ENCODE measurements at regions not wholly inside any gene's neighbourhood (a gene's known extent, or its start where the extent isn't known, plus 50 kb on each side); places are given as distances from the start of the nearest gene placed in this dataset.
"Not testable (repeated sequence)": the region's sequence is repeated elsewhere in the genome, so short reads cannot be mapped to it uniquely, and the experiment has no call there.

DNA sequence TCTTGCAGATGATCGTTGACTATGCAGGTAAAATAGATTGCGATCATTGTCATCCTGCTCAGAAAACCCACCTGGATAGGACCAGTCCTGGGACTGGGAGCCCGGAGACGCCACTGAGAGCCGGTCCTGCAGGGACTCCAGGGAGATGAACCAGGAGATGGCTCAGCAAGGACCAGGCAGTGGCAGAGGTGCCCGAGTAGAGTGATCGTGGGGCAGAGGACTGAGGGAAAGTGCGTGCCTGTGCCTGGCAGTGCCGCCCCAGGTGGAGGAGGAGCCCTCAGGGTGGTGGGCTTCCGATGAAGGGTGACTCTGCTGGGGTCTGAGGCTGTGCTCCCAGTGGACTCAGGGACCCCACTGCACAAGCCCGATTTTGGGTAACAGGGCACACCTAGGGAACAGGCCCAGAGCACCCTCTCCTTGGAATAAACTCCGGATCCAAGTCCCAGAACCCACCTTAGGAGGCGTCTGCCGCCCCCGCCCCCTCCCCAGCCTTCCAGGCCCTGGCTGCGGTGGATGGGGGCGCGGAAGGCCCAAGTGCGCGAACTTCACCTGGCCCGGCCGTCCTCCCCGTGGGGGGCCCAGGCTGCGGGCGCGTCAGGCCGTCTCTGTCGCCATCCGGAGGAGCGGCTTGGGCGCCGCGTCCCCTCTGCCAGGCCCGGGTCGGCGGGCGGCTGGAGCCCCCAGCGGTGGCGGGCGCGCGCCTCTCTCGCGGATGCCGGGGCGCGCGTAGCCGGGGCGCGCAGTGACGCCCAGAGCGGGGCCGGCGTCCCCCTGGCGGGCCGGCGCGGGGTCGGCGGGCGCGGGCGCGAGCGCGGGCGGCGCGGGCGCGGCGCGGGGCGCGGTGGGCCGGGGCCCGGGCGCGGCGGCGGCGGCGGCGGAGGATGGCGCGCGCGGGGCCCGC lies 1338.8 kb downstream of the BRD1 start:
- DNase-seq (ENCODE audit: low read depth in 3 of 3) = no peak

DNA sequence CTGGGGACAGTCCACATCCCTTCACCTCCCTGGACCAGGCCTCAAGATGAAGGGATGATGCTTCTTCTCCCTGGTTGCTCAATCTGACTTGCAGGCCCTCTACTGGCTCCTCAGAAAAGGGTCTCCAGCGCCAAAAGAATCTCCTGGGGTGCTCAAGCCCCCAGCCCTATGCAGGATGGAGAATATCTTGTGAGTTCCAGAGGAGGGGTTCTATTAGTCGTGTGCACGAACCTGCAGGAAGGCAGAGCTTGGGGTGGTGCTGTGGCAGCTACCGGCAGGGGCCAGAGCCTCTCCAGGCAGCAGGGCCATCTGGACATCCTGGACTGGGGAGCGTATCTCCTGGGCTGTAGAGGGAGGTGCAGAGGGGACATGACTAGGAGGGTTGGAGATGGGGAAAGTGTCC lies 1339.5 kb downstream of the BRD1 start:
- no peak for DNase-seq (ENCODE audit: low read depth in 3 of 3)

DNA sequence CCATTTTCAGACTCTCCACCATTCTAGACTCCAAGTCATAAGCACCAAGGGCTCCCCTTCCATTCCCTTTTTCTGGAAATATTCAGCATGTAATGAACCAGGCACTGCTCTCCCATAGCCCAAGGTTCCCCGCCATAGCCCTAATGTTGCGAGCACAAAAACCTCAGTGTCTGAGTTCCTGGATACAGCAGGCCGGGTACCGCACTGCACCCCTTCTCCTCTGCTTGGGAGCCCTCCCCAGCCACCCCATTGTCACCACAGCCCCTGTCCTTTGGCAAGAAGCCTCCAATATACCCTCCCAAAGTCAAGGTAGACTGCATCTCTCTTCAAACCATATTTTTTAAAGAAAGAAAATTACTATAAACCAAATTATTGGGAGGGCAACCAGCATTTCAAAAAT lies 1341.1 kb downstream of the BRD1 start:
- DNase-seq (ENCODE audit: low read depth in 3 of 3) = no peak

DNA sequence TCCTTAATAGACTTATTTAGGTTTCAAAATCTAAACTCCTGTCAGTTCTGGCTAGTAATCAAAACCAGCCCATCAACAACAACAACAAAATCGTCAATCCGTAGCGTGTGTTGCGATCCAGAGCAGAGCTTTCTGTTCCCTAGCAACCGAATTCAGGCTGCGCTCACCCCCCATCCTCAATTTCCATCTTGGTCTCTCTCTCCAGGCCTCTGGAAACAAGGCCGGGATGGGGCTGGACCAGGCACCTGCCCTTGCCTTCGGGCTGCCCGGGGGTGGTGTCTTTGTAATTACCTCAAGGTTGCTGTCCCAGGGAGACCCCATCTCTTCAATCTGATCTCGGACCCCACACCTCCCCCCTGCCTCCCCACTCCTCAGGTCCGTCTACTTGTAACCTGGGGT lies 1341.5 kb downstream of the BRD1 start:
- DNase-seq (ENCODE audit: low read depth in 3 of 3) = no peak

DNA sequence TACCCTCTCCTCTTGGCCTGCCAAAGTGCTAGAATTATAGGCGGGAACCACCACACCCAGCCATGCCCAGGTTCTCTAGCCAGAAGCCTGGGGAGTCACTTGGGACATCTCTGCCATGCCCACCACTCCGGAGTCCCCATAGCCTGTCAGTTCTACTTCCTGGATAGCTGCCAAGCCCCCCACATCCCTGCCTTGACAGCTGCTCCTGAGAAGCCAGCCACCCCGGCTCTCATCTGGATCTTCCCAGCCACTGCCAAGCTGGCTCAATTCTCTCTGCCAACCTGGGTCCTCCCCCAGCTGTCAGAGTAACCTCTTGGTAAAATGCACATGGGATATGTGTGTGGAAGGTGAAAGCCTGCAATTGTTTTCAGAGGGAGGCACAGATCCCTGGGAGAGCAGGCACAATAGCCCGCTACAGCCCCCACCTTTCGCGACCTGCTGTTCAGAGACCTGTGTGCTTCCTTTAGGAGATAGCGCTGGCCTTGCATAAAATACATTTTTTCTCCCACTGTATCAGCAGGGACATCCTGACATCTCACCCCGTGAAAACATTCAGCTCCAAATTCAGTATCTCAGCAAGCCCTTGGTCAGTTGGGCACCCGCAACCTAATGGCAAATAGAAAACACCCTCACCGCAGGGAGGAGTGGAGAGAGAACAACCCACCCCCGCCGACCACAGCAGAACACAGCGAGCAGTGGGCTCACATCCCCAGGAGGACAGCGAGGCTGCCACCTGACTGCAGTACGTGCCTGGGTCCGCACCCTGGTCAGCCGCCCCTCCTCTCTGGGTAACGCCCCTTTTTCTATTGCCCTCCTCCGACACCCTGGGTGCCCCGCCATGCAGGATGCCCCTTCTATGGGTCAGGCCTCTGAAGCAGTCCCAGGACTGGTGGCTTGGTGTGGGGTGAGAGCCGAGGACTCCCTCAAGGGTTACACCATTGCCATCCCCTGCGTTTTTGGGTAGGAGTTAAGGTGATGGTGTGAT lies 1342.2 kb downstream of the BRD1 start:
- no peak for DNase-seq (ENCODE audit: low read depth in 3 of 3)

DNA sequence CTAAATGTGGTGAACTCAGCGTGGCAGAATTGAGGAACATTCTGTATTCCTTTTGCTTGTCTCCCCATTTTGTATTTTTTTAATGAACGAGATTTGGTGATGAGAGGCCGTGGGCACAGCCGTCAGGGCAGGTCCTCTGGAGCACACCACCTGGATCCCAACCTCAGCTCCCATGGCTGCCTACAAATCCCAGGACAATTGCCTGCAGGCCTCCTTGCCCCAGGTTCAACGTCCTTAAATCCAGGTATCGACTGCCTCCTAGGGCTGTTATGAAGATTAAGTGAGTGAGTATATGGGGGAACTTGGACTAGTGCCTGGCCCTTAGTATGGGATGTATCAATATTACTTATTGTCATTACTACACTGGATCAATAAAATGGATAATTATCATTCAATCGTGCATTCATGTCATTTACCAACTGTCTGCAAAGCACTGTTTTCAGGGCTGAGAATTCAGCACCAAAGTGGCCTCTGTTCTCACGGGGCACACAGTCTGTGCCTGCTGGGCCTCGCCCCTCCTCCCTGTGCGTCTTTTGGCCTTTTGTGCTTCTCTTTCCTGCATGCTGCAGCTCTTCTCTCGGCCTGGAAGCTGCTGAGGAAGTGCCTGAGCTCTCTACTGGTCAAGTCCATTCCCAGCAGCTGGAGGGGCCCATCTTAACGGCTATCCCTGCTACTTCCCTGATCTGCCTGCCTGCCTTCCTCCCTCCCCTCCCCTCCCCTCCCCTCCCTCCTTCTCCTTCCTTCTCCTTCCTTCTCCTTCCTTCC lies 1343.7 kb downstream of the BRD1 start:
- no peak for DNase-seq (ENCODE audit: low read depth in 3 of 3)

DNA sequence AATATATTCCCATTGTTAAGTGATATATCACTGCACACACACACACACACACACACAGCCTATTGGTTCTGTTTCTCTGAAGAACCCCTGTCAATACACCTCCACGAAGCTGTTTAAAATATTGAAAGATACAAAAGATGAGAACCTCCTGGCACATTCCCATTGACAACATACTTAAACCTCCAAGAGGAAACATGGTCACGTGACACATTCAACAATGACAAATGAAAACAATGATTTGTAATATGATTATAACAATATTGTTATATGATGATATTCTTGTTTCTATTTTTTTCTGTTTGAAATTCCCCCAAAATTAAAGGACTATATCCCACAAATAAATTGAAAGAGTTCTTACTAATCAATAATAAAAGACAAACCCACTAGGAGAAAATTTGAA lies 1344.9 kb downstream of the BRD1 start:
- no peak for DNase-seq (ENCODE audit: low read depth in 3 of 3)

DNA sequence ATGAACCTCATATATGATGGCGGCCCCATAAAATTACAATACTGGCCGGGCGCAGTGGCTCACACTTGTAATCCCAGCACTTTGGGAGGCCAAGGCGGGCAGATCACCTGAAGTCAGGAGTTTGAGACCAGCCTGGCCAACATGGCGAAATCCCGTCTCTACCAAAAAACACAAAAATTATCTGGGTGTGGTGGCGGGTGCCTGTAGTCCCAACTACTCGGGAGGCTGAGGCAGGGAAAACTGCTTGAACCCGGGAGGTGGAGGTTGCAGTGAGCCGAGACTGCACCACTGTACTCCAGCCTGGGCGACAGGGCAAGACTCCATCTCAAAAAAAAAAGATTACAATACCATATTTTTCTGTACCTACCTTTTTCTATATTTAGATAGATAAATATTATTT lies 1345.5 kb downstream of the BRD1 start:
- DNase-seq (ENCODE audit: low read depth in 3 of 3) = not testable (repeated sequence)

DNA sequence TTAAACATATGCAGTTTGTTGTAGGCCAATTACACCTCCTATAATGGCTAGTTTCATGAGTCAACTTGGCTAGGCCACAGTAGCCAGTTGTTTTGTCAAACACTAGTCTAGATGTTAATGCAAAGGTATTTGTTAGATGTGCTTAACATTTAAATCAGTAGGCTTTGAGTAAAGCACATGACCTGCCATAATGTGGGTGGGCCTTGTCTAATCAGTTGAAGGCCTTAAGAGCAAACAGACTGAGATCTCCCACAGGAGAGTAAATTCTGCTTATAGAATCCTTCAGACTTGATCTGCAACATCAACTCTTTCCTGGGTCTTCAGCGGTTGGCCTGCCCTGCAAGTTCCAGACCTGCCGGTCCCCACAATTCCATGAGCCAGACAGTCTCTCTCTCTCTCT lies 1345.9 kb downstream of the BRD1 start:
- DNase-seq (ENCODE audit: low read depth in 3 of 3) = no peak

DNA sequence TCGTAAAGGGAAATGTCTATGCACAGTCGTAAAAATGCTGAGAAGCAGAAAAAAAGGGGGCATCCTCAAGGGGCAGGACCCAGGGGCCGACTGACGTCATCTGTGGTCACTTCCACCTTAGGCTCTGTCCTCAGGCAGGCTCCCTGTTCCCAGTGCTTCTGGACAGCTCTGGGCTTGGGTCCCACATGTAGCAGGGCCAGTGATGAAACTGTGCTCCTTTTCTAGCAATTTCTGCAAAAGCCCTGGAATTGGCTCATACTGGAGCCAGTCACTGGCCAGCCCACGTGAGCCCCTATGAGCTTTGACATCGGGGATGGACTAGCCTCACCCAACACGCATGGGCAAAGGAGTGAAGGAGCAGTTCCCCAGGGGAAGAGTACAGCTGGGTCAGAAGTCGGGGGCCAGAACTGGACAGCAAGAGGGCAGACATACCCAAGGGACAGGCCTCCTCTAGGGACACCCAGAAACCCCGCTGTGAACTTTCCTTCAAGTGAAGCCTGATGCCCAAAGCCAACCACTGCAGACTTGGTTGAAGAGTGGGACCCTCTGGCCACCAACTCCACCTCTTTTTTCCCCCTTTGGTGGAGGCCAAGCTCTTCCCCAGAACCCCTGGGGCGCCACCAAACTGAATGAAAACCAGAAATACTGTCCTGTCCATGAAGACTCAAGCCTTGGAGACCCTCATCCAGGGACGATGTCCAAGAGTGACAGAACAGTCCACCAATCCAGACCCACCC lies 1349.0 kb downstream of the BRD1 start:
- DNase-seq (ENCODE audit: low read depth in 3 of 3) = no peak

DNA sequence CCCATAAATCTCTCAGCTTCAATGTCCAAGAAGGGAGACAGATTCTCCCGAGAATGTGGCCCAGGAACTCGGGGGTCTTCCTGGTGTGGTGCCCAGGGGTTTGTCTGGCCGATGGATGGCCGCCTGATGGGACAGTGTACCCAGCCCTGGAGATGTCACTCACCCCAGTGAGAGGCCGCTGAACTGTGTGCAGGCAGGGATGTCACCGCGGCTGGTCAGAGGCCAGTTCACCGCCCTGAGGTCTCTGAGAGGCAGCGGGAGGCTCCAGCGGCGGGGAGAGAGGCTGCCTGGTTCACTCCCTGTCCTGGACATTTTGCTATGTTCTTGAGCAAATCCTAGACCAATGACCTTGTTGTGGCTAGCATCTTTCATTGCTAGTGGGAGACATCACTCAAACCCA lies 1349.5 kb downstream of the BRD1 start:
- DNase-seq (ENCODE audit: low read depth in 3 of 3) = no peak

DNA sequence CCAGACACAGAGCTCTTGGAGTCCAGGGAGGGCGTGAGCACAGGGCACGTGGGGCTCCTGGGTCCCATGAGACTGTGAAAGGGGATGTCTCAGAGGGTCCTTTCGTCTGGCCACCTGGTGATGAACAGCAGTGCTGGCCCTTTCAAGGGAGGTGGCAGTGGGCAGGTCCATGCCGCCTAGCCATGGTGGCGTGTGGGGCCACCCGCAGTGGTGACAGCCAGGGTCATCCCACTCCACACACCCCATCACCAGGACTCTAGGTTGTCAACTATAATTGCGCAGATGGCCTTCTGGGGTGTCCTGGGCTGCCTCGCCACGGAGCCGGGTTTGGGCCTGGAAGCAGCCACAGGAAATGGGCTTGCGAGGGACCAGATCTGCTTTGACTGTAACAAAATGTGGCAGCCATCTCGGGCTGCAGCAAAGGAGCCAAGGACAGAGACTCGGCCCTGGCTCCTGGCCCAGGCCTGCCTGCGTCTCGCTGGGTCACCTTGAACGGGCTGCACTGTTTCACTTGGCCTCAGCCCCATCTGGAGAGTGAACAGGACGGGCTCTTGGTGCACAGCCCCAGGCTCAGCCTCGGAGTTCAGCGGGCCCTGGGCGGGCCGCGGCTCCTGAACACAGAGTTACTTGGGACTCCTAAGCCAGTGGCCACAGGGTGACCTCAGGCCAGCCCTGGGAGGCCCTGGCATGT lies 1350.5 kb downstream of the BRD1 start:
- DNase-seq (ENCODE audit: low read depth in 3 of 3) = no peak

DNA sequence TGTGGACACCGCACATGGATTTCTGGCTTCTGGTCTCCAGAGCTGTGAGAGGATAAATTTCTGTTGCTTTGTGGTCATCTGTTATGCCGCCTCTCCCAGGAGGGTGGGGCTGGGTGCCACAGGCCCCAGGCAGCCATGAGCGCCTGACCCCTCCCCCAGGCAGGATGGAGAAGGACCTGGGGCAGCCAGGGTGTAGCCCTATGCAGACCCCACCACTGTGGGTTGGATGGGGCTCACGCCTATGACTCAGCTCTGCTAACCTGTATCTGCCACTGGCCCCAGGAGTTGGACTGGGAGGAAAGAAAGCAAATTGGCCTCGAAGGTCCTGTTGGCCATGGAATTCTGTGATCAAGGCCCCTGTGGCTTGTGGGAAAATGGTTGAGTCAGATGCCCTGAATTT lies 1351.1 kb downstream of the BRD1 start:
- DNase-seq (ENCODE audit: low read depth in 3 of 3) = no peak

DNA sequence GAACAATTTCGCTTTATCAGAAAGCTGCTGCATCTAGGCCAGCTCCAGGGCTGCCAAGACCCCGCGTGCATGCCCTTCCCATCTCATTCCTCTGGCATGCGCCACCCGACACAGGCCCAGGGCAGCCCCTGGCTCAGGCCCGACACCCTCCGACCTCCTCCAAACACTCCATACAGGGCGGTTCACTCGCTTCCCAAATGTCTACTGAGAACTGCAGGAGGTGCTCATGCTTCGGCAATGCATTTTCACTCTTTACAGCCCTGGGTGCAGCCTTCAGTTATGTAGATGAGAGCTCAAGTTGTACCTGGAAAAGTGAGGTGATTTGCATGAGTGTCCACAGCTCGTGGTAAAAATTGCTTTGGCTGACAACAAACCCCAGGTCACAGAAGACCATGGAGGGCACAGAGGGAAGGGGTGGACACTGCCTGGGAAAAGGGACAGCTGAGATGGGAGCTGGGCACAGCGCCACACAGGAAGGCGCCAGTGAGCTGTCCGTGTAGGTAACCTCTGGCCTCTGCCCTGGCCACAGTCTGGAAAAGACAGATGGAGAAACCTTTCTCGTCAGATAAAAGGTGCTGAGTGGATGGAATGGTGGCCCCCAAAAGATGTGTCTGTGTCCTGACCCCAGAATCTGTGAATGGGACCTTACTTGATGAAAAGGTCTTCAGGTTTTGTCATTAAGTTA lies 1351.9 kb downstream of the BRD1 start:
- DNase-seq (ENCODE audit: low read depth in 3 of 3) = no peak

DNA sequence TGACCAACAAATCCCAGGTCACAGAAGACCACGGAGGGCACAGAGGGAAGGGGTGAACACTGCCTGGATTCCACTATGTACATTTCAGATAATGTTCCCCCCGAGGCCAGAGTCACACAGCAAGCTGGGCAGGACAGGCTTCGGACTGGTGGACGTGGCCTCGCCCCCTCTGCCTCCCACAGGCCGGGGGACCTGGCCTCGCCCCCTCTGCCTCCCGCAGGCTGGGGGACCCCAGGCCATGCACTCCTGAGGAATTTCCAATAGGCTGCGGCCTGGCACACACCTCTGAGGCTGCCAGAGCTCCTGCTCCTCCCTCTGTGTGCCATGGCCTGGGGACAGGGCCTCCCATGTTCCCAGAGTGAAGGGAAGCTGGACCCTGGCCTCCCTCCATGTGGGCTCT lies 1352.8 kb downstream of the BRD1 start:
- no peak for DNase-seq (ENCODE audit: low read depth in 3 of 3)

DNA sequence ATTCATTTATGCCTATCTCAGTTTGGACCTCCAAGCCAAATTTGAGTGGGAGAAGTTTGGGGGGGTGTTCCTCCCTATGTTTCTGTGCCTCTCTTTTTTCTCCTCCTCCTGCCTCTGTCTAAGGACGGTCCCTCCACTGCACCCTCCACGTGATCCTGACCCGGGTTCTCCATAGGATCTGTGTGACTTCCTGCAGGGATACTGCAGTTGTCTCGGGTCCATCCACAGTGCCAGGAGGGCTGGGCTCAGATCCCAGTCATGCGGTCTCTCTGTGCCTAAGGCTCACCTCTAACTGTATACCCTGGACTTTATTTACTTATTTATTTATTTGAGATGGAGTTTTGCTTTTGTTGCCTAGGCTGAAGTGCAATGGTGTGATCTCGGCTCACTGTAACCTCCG lies 1354.5 kb downstream of the BRD1 start:
- DNase-seq (ENCODE audit: low read depth in 3 of 3) = no peak

DNA sequence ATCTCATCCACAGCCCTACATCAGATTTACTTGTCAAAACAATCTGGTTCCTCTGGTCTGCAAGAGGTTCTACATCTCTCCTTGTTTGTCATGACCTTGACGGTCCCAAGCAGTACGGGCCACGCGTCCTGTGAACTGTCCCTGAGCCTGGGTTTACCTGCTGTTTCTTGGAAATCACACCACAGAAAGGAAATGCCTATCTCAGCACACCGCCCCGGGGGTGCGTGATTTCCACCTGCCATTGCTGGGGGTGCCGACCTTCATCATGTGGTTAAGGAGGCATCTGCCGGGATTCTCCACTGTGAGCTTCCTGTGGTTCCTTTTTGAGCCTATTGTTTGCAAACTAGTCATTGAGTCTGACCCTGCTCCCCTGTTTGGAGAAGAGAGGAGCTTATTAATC lies 1363.4 kb downstream of the BRD1 start:
- DNase-seq (ENCODE audit: low read depth in 3 of 3) = no peak

DNA sequence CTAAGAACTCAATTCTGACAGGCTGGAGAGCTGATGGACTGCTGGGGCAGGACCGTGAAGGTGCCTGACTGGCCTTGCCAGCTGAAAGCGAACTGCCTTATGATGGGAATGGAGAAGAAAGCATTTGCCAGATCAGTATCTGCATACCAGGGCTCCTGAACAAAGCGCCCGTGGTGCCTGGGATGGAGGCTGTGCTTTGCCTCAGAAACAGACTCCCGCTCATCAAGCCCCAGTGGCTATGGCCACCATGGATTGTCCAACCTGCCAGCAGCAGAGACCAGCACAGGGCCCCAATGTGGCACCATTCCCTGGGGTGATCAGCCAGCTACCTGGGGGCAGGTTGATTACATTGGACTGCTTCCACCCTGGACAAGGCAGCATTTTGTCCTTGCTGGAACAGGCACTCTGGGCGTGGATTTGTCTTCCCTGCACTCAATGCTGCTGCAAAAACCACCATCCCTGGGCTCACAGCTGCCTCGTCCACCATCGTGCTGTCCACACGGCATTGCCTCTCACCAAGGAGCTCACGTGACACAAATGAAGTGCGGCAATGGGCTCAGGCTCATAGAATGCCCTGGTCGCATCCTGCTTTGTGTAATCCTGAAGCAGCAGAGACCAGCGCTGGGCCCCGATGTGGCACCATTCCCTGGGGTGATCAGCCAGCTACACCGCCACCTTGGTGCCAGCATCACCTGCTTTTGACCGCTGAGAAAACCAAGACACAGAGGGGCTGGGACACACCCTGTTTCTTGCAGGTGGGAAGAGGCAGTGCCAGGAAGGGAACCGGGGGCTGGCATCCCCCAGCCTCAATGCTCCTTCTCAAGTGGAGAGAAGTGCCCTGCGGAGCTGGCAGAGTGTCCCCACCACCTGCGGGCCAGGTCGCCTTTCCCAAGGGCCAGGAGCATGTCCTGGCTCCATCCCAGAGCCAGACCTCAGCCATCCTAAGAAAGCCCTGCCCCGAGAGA lies 1367.5 kb downstream of the BRD1 start:
- no peak for DNase-seq (ENCODE audit: low read depth in 3 of 3)

DNA sequence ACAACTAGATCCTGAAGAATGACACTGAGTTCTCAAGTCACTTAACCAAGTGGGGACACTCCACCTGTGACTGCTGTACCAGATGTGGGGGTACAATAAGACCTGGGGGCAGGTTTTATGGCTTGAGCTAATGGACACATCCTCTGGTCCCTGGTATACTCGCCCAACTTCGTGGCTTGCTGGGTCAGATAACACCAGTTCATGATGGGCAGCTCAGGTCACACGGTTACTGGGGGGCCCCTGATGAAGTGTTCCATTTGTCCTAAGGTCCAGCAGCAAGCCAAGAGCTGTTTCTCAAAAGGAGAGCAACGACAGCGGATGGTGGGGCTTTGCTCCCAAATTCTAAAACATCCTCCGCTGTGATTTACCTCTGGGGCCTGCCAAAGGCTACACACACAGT lies 1368.4 kb downstream of the BRD1 start:
- no peak for DNase-seq (ENCODE audit: low read depth in 3 of 3)
